ENCODE measurements at regions not wholly inside any gene's neighbourhood (a gene's known extent, or its start where the extent isn't known, plus 50 kb on each side); places are given as distances from the start of the nearest gene placed in this dataset.
A peak's percentile ranks its signal among the peaks of the same experiment; 100 is the strongest.

DNA sequence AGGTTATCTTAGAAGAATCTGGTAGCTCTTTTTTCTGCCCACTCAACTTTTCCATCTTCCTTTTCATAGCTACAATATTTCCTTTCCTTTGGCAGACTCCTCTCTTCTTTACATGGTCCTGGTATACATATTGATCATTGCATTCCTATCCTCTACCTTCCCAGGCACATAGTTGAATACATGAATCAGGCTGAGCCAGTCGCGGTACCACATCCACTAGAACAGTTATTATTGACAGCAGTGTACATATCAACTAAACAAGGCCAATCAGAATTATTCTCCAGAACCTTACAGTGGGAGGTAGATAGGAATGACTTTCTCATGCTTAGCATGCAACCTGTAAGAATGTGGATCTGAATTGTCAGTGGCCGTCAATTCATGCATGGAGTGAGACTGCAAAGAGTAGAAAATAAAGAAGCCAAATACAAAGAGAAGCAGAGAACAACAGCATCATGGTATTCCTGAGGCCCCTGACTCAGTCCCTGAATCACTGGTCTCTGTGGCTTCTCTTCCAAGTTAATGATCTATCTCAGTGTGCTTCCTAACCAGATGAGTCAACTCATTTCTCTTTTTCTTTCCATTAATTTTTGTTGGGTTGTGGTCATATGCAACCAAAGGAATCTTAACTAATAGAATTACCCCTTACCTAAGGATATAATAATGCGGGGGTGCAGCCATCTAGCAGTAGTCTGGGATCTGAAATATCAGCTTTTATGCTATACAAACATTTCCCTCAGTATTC lies 60.9 kb upstream of the DCBLD2 start:
- Histone ChIP-seq H3K27me3 (ENCODE audit: insufficient read depth, low read length) (no peaks in the 10 kb centered on the region), H3K4me1 (ENCODE audit: control insufficient read depth, insufficient read depth, low read length, unreplicated experiment) (peaks cover 69% of the 10 kb centered on the region), H3K36me3 (ENCODE audit: insufficient read depth, low read length) (no peaks in the 10 kb centered on the region), H3K79me2 (ENCODE audit: control insufficient read depth, insufficient read depth, low read length, unreplicated experiment) (peaks cover 11% of the 10 kb centered on the region), H2AFZ (ENCODE audit: low read length, unreplicated experiment) (no peak overlapping the region), H3K4me3 (ENCODE audit: low read depth, low read length) (peak overlapping the region; percentile 66), H3K27ac (ENCODE audit: low read depth, low read length) (peak overlapping the region; percentile 99)

DNA sequence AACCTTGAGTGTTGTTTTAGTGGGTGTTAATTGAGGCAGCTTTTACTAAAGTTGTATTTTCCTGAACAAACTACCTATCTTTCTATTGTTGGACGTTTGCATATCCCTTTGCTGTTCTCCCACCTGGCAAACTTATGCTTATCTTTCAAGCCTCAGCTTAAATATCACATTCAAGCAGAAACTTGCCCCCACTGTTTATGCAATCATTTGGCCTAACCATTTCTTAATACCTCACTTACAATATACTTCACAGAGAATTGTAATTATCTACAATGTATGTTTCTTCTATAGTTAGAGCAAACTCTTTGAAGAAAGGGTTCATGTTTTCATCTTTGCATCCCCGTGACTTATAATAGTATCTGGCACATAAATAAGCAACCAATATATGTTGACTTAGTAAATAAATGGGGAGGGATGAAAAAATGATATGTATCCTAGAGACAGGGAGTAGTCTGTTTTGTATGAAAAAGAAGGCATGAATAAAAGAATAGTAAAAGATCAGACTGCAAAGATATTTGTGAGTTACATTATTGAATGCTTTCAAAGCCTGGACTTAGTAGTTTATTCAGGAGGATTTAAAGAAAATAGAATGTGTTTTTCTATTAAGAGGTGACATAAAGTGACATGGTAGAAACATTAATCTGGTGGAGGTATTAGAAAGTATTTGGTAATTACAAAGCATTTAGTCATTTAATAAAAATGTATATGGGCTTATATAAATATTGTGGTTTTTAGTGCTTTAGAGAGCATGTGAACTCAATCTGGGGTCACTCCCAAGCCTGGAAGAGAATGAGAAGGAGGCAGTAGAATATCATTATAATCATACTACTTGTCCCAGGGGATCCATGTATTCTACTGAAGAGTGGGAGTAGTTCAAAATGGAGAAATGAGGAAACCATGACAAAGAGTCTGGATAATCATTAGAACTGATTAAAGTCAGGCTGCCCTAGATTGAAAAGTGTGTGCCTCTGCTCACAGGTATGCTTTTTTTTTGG lies 60.0 kb upstream of the DCBLD2 start:
- Histone ChIP-seq H3K79me2 (ENCODE audit: control insufficient read depth, insufficient read depth, low read length, unreplicated experiment) (peaks cover 6% of the 10 kb centered on the region), H3K36me3 (ENCODE audit: insufficient read depth, low read length) (no peaks in the 10 kb centered on the region), H3K27ac (ENCODE audit: low read depth, low read length) (peak overlapping the region; percentile 99), H3K27me3 (ENCODE audit: insufficient read depth, low read length) (no peaks in the 10 kb centered on the region), H3K4me3 (ENCODE audit: low read depth, low read length) (peak overlapping the region; percentile 66), H3K4me1 (ENCODE audit: control insufficient read depth, insufficient read depth, low read length, unreplicated experiment) (peaks cover 61% of the 10 kb centered on the region), H2AFZ (ENCODE audit: low read length, unreplicated experiment) (no peak overlapping the region)

DNA sequence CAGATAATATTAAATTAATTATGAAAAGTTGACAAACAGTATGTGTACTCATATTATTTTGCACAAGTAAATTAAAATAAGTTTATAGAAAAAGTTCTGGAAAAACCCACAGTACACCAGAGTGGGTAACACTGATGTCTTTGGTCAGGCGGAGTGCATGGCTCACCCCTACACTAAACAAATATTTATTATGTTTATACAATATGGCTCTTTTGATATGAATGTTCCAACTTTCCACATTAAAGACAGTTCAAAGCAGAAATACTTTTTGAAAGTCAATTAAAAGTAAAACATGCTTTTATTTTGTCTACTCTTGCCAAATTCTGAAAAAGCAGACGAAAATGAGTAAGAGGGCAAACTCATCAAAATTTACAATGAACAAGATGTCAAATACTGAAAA lies 56.2 kb upstream of the DCBLD2 start:
- H3K79me2 ChIP-seq (ENCODE audit: control insufficient read depth, insufficient read depth, low read length, unreplicated experiment): no peaks in the 10 kb centered on the region
- peaks cover 42% of the 10 kb centered on the region for H3K4me1 ChIP-seq (ENCODE audit: control insufficient read depth, insufficient read depth, low read length, unreplicated experiment)
- no peaks in the 10 kb centered on the region for H3K27me3 ChIP-seq (ENCODE audit: insufficient read depth, low read length)
- H3K36me3 ChIP-seq (ENCODE audit: insufficient read depth, low read length): no peaks in the 10 kb centered on the region
- no peak overlapping the region for H2AFZ ChIP-seq (ENCODE audit: low read length, unreplicated experiment)
- no peak overlapping the region for H3K4me3 ChIP-seq (ENCODE audit: low read depth, low read length)
- no peak overlapping the region for H3K27ac ChIP-seq (ENCODE audit: low read depth, low read length)

DNA sequence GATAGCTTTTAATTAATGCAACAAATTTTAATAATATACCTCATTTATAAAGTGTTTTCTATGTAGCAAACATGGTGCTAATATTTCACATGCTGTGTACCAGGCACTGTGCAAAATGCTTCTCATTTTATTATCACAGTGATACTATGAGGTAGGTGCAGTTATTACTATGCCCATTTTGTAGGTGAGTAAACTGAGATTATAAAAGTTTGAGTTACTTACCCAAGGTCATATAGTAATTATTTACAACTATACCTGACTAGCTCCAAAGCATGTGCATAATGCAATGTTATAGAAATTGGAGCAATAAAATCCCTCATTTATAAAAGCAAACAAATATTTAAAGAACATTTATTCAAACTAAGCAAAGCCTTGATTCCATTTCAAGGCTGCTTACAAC lies 54.5 kb upstream of the DCBLD2 start:
- no peak overlapping the region for H3K4me3 ChIP-seq (ENCODE audit: low read depth, low read length)
- H2AFZ ChIP-seq (ENCODE audit: low read length, unreplicated experiment): no peak overlapping the region
- no peaks in the 10 kb centered on the region for H3K27me3 ChIP-seq (ENCODE audit: insufficient read depth, low read length)
- no peak overlapping the region for H3K27ac ChIP-seq (ENCODE audit: low read depth, low read length)
- no peaks in the 10 kb centered on the region; the same call in 1 of the 2 replicates for H3K36me3 ChIP-seq (ENCODE audit: insufficient read depth, low read length)
- peaks cover 28% of the 10 kb centered on the region for H3K4me1 ChIP-seq (ENCODE audit: control insufficient read depth, insufficient read depth, low read length, unreplicated experiment)
- H3K79me2 ChIP-seq (ENCODE audit: control insufficient read depth, insufficient read depth, low read length, unreplicated experiment): no peaks in the 10 kb centered on the region

DNA sequence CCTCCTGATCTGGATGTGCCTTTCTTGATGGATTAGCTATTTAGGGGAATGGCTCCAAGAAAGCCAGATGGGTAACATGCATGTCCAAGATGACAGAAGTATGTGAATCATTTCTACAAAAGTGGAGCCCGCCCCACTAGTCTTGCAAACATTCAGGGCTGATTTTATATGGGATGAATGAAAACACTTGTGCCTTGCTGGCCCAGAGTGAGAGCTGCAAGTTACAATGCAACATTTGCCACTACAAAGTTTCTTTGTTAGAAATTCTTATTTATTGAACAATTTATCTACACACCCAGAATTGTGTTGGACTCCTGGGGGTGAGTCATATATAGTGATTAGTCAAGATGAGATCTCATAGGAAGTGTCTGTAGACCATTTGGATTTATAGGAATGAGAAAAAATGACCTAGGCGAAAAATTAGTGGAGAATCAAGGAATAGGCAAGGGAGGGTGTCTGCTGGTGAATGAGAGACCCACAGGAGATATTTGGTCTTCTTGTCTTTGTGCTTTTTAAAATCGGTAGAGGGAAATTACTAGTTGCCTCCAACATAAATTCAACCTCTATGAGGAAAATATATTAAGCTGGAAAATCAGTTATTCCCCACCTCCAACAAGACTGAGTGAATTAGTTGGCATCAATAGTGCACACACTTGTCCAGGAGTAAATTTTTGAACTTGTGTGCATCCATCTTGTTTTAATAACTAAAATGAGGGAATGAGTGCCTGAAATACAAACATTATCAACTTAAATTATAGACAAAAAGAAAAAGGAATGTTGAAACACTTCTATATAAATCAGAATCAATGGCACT lies 53.5 kb upstream of the DCBLD2 start:
- no peaks in the 10 kb centered on the region for H3K27me3 ChIP-seq (ENCODE audit: insufficient read depth, low read length)
- peak overlapping the region; percentile 48 for H3K27ac ChIP-seq (ENCODE audit: low read depth, low read length)
- H3K4me3 ChIP-seq (ENCODE audit: low read depth, low read length): no peak overlapping the region
- H2AFZ ChIP-seq (ENCODE audit: low read length, unreplicated experiment): no peak overlapping the region
- H3K79me2 ChIP-seq (ENCODE audit: control insufficient read depth, insufficient read depth, low read length, unreplicated experiment): no peaks in the 10 kb centered on the region
- H3K36me3 ChIP-seq (ENCODE audit: insufficient read depth, low read length): no peaks in the 10 kb centered on the region; the same call in 1 of the 2 replicates
- H3K4me1 ChIP-seq (ENCODE audit: control insufficient read depth, insufficient read depth, low read length, unreplicated experiment): peaks cover 19% of the 10 kb centered on the region

DNA sequence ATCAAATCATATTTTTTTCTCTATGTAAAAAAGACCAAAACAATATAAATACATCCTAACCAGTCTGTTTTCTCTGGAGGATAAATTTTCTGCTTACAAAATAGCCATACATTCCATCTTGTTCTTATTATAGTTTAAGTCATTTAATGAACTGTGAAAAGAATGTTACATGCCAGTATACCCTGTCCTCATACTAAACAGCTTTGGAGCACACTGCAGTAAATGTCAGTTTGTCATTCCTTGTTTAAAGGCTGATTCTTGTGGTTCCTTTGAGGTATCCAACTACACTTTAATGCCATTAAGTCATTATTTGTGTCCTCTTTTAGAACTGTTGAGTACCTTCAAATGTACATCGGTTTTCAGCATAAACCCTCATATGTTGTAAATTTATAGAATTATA lies 52.7 kb upstream of the DCBLD2 start:
- Histone ChIP-seq H3K27ac (ENCODE audit: low read depth, low read length) (no peak overlapping the region), H3K79me2 (ENCODE audit: control insufficient read depth, insufficient read depth, low read length, unreplicated experiment) (no peaks in the 10 kb centered on the region), H3K36me3 (ENCODE audit: insufficient read depth, low read length) (no peaks in the 10 kb centered on the region; the same call in 1 of the 2 replicates), H2AFZ (ENCODE audit: low read length, unreplicated experiment) (no peak overlapping the region), H3K27me3 (ENCODE audit: insufficient read depth, low read length) (no peaks in the 10 kb centered on the region), H3K4me3 (ENCODE audit: low read depth, low read length) (no peak overlapping the region), H3K4me1 (ENCODE audit: control insufficient read depth, insufficient read depth, low read length, unreplicated experiment) (peaks cover 19% of the 10 kb centered on the region)

DNA sequence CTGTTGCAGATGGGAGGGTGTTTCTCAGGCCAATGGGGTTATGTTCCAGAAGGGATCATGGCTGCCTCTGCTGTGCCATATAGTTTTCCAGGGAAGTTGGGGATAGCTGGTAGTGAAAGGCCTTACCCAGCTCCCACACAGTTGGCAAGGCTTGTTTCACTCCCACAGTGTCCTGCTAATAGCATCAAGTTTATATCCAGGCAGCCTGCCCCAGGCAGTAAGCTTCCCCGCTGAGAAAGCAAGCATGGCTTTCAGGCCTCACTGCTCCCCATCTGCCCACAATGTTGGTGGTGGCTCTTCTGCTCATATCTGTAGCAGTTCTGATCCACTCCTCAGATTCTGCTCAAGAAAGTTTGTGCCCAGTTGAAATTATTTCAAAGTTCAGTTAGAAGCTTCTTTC lies 50.9 kb upstream of the DCBLD2 start:
- H3K36me3 ChIP-seq (ENCODE audit: insufficient read depth, low read length): no peaks in the 10 kb centered on the region; the same call in 1 of the 2 replicates
- peaks cover 14% of the 10 kb centered on the region for H3K4me1 ChIP-seq (ENCODE audit: control insufficient read depth, insufficient read depth, low read length, unreplicated experiment)
- no peak overlapping the region for H2AFZ ChIP-seq (ENCODE audit: low read length, unreplicated experiment)
- H3K27ac ChIP-seq (ENCODE audit: low read depth, low read length): no peak overlapping the region
- no peak overlapping the region for H3K4me3 ChIP-seq (ENCODE audit: low read depth, low read length)
- H3K27me3 ChIP-seq (ENCODE audit: insufficient read depth, low read length): no peaks in the 10 kb centered on the region
- no peaks in the 10 kb centered on the region for H3K79me2 ChIP-seq (ENCODE audit: control insufficient read depth, insufficient read depth, low read length, unreplicated experiment)
